ENCODE measurements at regions not wholly inside any gene's neighbourhood (a gene's known extent, or its start where the extent isn't known, plus 50 kb on each side); places are given as distances from the start of the nearest gene placed in this dataset.

DNA sequence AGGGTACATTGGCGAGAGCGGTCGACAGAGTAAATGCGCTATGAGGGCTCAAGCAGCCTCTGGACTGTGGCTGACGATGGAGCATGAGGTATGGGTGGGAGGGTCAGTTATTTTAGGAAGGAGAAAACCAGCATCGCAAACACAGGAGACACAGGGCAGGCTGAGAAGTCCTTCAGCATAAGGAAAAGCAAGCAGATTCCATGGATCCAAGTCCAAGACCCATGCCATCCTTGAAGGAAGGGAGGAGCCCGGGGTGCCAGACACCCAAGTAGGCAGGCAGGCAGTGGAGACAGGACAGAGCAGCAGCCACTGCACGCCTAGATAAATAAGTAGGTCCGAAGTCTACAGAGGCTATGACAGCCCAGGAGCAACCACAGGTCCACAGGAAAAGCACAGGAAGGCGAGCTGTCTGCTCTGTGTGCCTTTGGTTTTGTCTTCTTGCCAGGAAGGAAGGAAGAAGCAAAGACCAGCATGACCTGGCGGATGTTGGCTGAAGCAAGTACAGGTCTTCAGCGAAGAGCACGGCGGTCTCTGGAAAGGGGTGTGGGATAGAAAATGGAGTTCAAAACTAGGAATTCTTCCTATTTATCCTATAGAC lies 76.4 kb upstream of the SLC45A1 start (continued):
- TF ChIP-seq, protein P1, sequence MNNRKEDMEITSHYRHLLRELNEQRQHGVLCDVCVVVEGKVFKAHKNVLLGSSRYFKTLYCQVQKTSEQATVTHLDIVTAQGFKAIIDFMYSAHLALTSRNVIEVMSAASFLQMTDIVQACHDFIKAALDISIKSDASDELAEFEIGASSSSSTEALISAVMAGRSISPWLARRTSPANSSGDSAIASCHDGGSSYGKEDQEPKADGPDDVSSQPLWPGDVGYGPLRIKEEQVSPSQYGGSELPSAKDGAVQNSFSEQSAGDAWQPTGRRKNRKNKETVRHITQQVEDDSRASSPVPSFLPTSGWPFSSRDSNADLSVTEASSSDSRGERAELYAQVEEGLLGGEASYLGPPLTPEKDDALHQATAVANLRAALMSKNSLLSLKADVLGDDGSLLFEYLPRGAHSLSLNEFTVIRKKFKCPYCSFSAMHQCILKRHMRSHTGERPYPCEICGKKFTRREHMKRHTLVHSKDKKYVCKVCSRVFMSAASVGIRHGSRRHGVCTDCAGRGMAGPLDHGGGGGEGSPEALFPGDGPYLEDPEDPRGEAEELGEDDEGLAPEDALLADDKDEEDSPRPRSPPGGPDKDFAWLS (CRISPR knock-in tag; IDR thresholded peaks at IDR 0.05; ENCODE audit: borderline replicate concordance): no peak
- TF ChIP-seq ATF1 (CRISPR knock-in tag; IDR thresholded peaks at IDR 0.05) (no peak), SIX4 (CRISPR knock-in tag; IDR thresholded peaks at IDR 0.05) (no peak), TOE1 (CRISPR knock-in tag; IDR thresholded peaks at IDR 0.05) (no peak)

DNA sequence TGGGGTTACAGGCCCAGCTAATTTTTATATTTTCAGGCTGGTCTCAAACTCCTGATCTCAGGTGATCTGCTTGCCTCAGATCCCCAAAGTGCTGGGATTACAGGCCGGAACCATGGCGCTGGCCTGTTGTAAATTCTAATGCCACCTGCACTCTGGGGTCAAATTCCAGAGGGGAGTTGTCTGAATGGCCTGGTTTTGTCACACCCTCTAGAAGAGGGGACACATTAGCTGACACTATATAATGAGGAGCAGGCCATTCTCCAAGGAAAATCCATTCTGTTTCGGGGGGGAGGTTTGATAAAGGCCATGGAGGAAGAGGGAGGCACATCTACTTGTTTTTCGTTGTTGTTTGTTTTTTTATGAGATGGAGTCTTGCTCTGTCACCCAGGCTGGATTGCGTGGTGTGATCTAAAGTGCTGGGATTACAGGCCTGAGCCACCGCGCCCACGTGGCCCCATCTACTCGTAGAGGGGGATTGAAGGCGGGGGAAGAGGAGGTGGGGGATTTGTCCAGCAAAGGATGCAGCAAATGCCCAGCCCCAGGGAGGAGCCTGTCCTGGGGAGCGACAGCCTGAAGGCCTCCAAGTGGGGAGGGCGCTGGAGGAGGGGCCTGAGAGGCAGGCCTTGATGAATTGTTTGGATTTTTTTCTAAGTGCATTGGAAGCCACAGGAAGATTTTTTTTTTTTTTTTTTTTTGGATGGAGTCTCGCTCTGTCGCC lies 78.4 kb upstream of the SLC45A1 start:
- peak; percentile 91 for ATAC-seq
- Histone ChIP-seq H3K36me3 (replicated peaks in 1 of 2; ENCODE audit: control insufficient read depth in 1 of 2, insufficient read depth in 2 of 2, low read length in 2 of 2) (no peaks in the 10 kb centered on the region), H3K27ac (ENCODE audit: extremely low read length, insufficient read depth, low read length) (peak overlapping the region; percentile 84), H3K79me2 (ENCODE audit: insufficient read depth, low read length) (peaks cover 7% of the 10 kb centered on the region), H3K9ac (ENCODE audit: insufficient read depth, low read depth, low read length) (peak overlapping the region; percentile 62), H3K4me2 (ENCODE audit: low read depth, low read length) (peak overlapping the region; percentile 72), H3K4me3 (replicated peaks in 1 of 3; ENCODE audit: insufficient read depth in 1 of 3, low read depth in 2 of 3, low read length in 3 of 3) (peak overlapping the region in 2 of 3 experiments; percentile 2 to 42; a peak in 4 of 6 replicates), H4K20me1 (ENCODE audit: insufficient read depth, low read length) (no peaks in the 10 kb centered on the region), H2AFZ (ENCODE audit: low read length) (no peak overlapping the region), H3K9me3 (ENCODE audit: low read length) (no peaks in the 10 kb centered on the region), H3K27me3 (ENCODE audit: control insufficient read depth in 1 of 2, insufficient read depth in 2 of 2, low read length in 2 of 2) (no peaks in the 10 kb centered on the region), H3K4me1 (ENCODE audit: insufficient read depth, low read length) (peaks cover 53% of the 10 kb centered on the region)
- FAIRE-seq: peak; percentile 77
- DNase-seq (ENCODE audit: low spot score): peak; percentile 94
- BruUV-seq (replicated peaks): TSS peak; percentile 91
- ChIA-PET CTCF (ENCODE audit: low intra/inter-chr PET ratio, low total read pairs) (no interaction called here), POLR2A (interaction anchor here (0.6 to 3.6 kb wide), 24 partner anchors 9 to 473 kb away, joined by 3 to 30 read pairs (median 5); partner anchors contain the start of gene ERRFI1)
- in situ Hi-C loops (cut with HindIII; ENCODE audit: extremely low pct_ligation_motif_present, low pct_unique_long_range_greater_than_20kb) (loop anchor here (10.0 kb wide), 1 partner anchor 215 kb away; the partner anchor contains the start of gene ERRFI1), intact Hi-C loops (cut with micrococcal nuclease; ENCODE audit: unreplicated experiment) (loop anchor here (1.0 to 2.0 kb wide), 4 partner anchors 20 to 213 kb away; partner anchors contain the start of gene ERRFI1)
- 2% methylated on average over 14 of the region's 14 CpGs for WGBS (ENCODE audit: low lambda C conversion rate)
- TF ChIP-seq NFKB2 (CRISPR knock-in tag; IDR thresholded peaks at IDR 0.05; ENCODE audit: borderline replicate concordance) (no peak; the same call in 1 of the 2 replicates), IKZF4 (CRISPR knock-in tag; IDR thresholded peaks at IDR 0.05; ENCODE audit: borderline replicate concordance, low read depth, not compliant biosample characterization) (no peak), ZNF230 (CRISPR knock-in tag; IDR thresholded peaks at IDR 0.05) (no peak; the same call in 1 of the 2 replicates), NCOR1 (IDR thresholded peaks at IDR 0.05; ENCODE audit: borderline replicate concordance, low read length) (0 out of 2 replicates have a peak, but pooled peaks have one; percentile 11), ZNF530 (CRISPR knock-in tag; IDR thresholded peaks at IDR 0.05; ENCODE audit: low read depth) (no peak), ZFP41 (CRISPR knock-in tag; IDR thresholded peaks at IDR 0.05; ENCODE audit: borderline replicate concordance) (no peak), KLF11 (CRISPR knock-in tag; IDR thresholded peaks at IDR 0.05) (no peak), ADNP (CRISPR knock-in tag; IDR thresholded peaks at IDR 0.05) (no peak), CHD2 (IDR thresholded peaks at IDR 0.05; ENCODE audit: low read depth, low read length) (no peak), CEBPB (IDR thresholded peaks at IDR 0.05; ENCODE audit: borderline replicate concordance, low read depth, low read length) (no peak), ZNF772 (CRISPR knock-in tag; IDR thresholded peaks at IDR 0.05) (no peak)
- TF ChIP-seq, protein P2, sequence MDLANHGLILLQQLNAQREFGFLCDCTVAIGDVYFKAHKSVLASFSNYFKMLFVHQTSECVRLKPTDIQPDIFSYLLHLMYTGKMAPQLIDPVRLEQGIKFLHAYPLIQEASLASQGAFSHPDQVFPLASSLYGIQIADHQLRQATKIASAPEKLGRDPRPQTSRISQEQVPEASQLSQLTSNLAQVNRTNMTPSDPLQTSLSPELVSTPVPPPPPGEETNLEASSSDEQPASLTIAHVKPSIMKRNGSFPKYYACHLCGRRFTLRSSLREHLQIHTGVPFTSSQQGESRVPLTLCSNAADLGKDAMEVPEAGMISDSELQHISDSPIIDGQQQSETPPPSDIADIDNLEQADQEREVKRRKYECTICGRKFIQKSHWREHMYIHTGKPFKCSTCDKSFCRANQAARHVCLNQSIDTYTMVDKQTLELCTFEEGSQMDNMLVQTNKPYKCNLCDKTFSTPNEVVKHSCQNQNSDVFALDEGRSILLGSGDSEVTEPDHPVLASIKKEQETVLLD (CRISPR knock-in tag; IDR thresholded peaks at IDR 0.05; ENCODE audit: low read depth): no peak
- TF ChIP-seq, protein P3, sequence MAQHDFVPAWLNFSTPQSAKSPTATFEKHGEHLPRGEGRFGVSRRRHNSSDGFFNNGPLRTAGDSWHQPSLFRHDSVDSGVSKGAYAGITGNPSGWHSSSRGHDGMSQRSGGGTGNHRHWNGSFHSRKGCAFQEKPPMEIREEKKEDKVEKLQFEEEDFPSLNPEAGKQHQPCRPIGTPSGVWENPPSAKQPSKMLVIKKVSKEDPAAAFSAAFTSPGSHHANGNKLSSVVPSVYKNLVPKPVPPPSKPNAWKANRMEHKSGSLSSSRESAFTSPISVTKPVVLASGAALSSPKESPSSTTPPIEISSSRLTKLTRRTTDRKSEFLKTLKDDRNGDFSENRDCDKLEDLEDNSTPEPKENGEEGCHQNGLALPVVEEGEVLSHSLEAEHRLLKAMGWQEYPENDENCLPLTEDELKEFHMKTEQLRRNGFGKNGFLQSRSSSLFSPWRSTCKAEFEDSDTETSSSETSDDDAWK (CRISPR knock-in tag; IDR thresholded peaks at IDR 0.05): no peak
